ENCODE measurements at regions not wholly inside any gene's neighbourhood (a gene's known extent, or its start where the extent isn't known, plus 50 kb on each side); places are given as distances from the start of the nearest gene placed in this dataset.

DNA sequence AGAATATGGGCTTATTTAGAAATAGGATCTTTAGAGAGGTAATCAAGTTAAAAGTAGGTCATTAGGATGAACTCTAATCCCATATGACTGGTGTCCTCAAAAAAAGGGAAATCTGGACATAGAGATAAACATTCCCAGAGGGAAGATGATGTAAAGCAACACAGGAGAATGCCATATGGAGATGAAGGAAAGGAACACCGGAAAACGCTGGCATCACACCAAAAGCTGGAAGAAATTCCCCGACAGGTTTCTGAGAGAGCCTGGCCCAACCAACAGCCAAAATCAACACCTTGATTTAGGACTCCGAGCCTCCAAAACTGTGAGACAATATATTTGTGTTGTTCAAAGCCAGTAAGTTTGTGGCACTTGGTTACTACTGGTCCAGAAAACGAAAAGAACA, 296.7 kb downstream of the DSEL start:
- WGBS (ENCODE audit: insufficient coverage) = 100% methylated on average over 1 of the region's 5 CpGs
- H3K4me1 ChIP-seq (ENCODE audit: control insufficient read depth in 1 of 2, insufficient read depth in 2 of 2, low read length in 2 of 2) = no peaks in the 10 kb centered on the region
- H3K4me1 Mint-ChIP-seq = no peaks in the 10 kb centered on the region

GRCh38 chr18:67218556-67218955, 298.0 kb downstream of the DSEL start:
- H3K4me3 ChIP-seq (replicated peaks in 1 of 3; ENCODE audit: low read depth in 2 of 3, low read length in 3 of 3) = no peak overlapping the region
- Mint-ChIP-seq H3K4me1 (no peaks in the 10 kb centered on the region), H3K9me3 (peaks cover 0 to 5% (median 0%) of the 10 kb centered on the region in 7 donors), H3K27ac (no peak overlapping the region), H3K27me3 (ENCODE audit: low read depth in 3 of 3) (peaks cover 0 to 4% (median 0%) of the 10 kb centered on the region in 3 donors), H3K4me3 (no peak overlapping the region), H3K36me3 (no peaks in the 10 kb centered on the region)
- intact Hi-C loops (cut with micrococcal nuclease) = loop anchor here (5.0 to 10.0 kb wide), 3 partner anchors 1436 to 1519 kb away; no protein-coding TSS in a partner anchor
- no peak for TF ChIP-seq CTCF (IDR thresholded peaks at IDR 0.05)
- no peaks in the 10 kb centered on the region for H3K4me1 ChIP-seq (ENCODE audit: control insufficient read depth in 1 of 2, insufficient read depth in 2 of 2, low read length in 2 of 2)
- no peak overlapping the region for H3K9ac ChIP-seq (ENCODE audit: insufficient read depth, low read length, poor library complexity, severe bottlenecking)
- no CpG with 5 or more reads among the region's 3 CpGs for WGBS (ENCODE audit: insufficient coverage)
- H4K20me1 ChIP-seq (ENCODE audit: insufficient read depth, low read length) = no peaks in the 10 kb centered on the region
- no peak overlapping the region for H2AFZ ChIP-seq (ENCODE audit: insufficient read depth, low read depth, low read length, poor library complexity, severe bottlenecking)
- H3K4me2 ChIP-seq (replicated peaks; ENCODE audit: extremely low read depth, low read length, poor library complexity, severe bottlenecking) = no peak overlapping the region
- H3K36me3 ChIP-seq (replicated peaks in 1 of 2; ENCODE audit: control insufficient read depth in 1 of 2, insufficient read depth in 2 of 2, low read length in 2 of 2) = no peaks in the 10 kb centered on the region
- no peak for DNase-seq
- no peaks in the 10 kb centered on the region for H3K27me3 ChIP-seq (ENCODE audit: control insufficient read depth in 2 of 2, insufficient read depth in 2 of 2, low read length in 2 of 2)
- no peak overlapping the region for H3K27ac ChIP-seq (ENCODE audit: low read depth in 1 of 2, low read length in 2 of 2)
- H3K9me3 ChIP-seq (replicated peaks in 1 of 2; ENCODE audit: control insufficient read depth in 1 of 2, insufficient read depth in 1 of 2, low read length in 2 of 2) = no peaks in the 10 kb centered on the region
- H3K79me2 ChIP-seq (ENCODE audit: insufficient read depth, low read length) = no peaks in the 10 kb centered on the region

More for the DNA sequence above, 296.7 kb downstream of the DSEL start:
- TF ChIP-seq CTCF (IDR thresholded peaks at IDR 0.05) = no peak
- no peak overlapping the region for H2AFZ ChIP-seq (ENCODE audit: insufficient read depth, low read depth, low read length, poor library complexity, severe bottlenecking)
- peaks cover 0 to 5% (median 0%) of the 10 kb centered on the region in 7 donors for H3K9me3 Mint-ChIP-seq
- no peak for DNase-seq
- H3K27ac Mint-ChIP-seq = no peak overlapping the region
- no peaks in the 10 kb centered on the region for H3K36me3 Mint-ChIP-seq
- no peak overlapping the region for H3K27ac ChIP-seq (ENCODE audit: low read depth in 1 of 2, low read length in 2 of 2)
- no peaks in the 10 kb centered on the region for H3K27me3 ChIP-seq (ENCODE audit: control insufficient read depth in 2 of 2, insufficient read depth in 2 of 2, low read length in 2 of 2)
- H4K20me1 ChIP-seq (ENCODE audit: insufficient read depth, low read length) = no peaks in the 10 kb centered on the region
- H3K9me3 ChIP-seq (replicated peaks in 1 of 2; ENCODE audit: control insufficient read depth in 1 of 2, insufficient read depth in 1 of 2, low read length in 2 of 2) = no peaks in the 10 kb centered on the region
- H3K27me3 Mint-ChIP-seq (ENCODE audit: low read depth in 3 of 3) = peaks cover 0 to 4% (median 0%) of the 10 kb centered on the region in 3 donors
- no peaks in the 10 kb centered on the region for H3K79me2 ChIP-seq (ENCODE audit: insufficient read depth, low read length)
- H3K9ac ChIP-seq (ENCODE audit: insufficient read depth, low read length, poor library complexity, severe bottlenecking) = no peak overlapping the region
- H3K4me3 ChIP-seq (replicated peaks in 1 of 3; ENCODE audit: low read depth in 2 of 3, low read length in 3 of 3) = no peak overlapping the region
- intact Hi-C loops (cut with micrococcal nuclease) = loop anchor here (5.0 to 10.0 kb wide), 3 partner anchors 1435 to 1517 kb away; no protein-coding TSS in a partner anchor
- no peaks in the 10 kb centered on the region for H3K36me3 ChIP-seq (replicated peaks in 1 of 2; ENCODE audit: control insufficient read depth in 1 of 2, insufficient read depth in 2 of 2, low read length in 2 of 2)
- no peak overlapping the region for H3K4me2 ChIP-seq (replicated peaks; ENCODE audit: extremely low read depth, low read length, poor library complexity, severe bottlenecking)
- H3K4me3 Mint-ChIP-seq = no peak overlapping the region
